Lower leg skin (tissue), 3 donors: ENCODE measurements at regions not wholly inside any gene's neighbourhood (a gene's known extent, or its start where the extent isn't known, plus 50 kb on each side); places are given as distances from the start of the nearest gene placed in this dataset.

Source experiments
- CTCF ChIP-seq, 3 donors: fragments of 450-650 bp; IDR thresholded peaks; one replicate each; pipeline ENCODE4 v1.5.1; 2016; ENCODE audit warnings: antibody characterized with exemption in 3 of 3, mild to moderate bottlenecking in 3 of 3, moderate library complexity in 2 of 3
- POLR2A ChIP-seq, 2 donors: fragments of 450-650 bp; IDR thresholded peaks; one replicate each; pipeline ENCODE4 v1.6.1; 2016 to 2017; ENCODE audit warnings: antibody characterized with exemption in 2 of 2, mild to moderate bottlenecking in 1 of 2, moderate library complexity in 1 of 2

- no peak for TF ChIP-seq CTCF (IDR thresholded peaks at IDR 0.05)
- TF ChIP-seq POLR2A (IDR thresholded peaks at IDR 0.05) = no peak
Measured at GRCh38 chr7:22630069-22630468, 96.9 kb upstream of the IL6 start.
